NCI-H524 (cell line): ENCODE measurements at regions not wholly inside any gene's neighbourhood (a gene's known extent, or its start where the extent isn't known, plus 50 kb on each side); places are given as distances from the start of the nearest gene placed in this dataset.

ENCODE experiments used
- DNase-seq, 2 experiments: peaks; one replicate each; lab custom pipeline; 2025; lab: John Stamatoyannopoulos, UW

GRCh38 chr2:44825702-44826101, 115.8 kb upstream of the SIX3 start:
- peak in 1 of 2 experiments; percentile 16 for DNase-seq

- DNase-seq: peak; percentile 40 to 72
Observed at GRCh38 chr2:44826601-44827000, 114.9 kb upstream of the SIX3 start.

DNA sequence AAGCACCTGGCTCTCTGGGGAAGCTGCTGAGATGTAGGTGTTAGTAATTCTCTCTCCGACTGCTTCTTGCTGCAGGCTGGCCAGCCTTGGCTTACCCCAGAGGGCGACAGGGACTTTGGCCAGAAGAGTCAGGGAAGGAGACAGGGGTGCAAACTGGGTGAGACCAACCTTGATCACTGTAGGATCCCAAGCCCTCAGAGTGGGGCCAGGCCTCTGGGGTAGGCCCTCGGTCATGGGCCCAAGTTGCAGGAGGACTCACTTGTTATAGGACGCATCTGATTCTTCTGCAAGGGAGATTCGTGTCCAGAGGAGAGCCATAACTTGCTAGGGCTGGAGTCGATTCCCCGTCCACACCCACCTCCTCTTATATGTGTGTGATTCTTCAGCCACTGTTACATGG, 111.7 kb upstream of the SIX3 start:
- no peak for DNase-seq

DNA sequence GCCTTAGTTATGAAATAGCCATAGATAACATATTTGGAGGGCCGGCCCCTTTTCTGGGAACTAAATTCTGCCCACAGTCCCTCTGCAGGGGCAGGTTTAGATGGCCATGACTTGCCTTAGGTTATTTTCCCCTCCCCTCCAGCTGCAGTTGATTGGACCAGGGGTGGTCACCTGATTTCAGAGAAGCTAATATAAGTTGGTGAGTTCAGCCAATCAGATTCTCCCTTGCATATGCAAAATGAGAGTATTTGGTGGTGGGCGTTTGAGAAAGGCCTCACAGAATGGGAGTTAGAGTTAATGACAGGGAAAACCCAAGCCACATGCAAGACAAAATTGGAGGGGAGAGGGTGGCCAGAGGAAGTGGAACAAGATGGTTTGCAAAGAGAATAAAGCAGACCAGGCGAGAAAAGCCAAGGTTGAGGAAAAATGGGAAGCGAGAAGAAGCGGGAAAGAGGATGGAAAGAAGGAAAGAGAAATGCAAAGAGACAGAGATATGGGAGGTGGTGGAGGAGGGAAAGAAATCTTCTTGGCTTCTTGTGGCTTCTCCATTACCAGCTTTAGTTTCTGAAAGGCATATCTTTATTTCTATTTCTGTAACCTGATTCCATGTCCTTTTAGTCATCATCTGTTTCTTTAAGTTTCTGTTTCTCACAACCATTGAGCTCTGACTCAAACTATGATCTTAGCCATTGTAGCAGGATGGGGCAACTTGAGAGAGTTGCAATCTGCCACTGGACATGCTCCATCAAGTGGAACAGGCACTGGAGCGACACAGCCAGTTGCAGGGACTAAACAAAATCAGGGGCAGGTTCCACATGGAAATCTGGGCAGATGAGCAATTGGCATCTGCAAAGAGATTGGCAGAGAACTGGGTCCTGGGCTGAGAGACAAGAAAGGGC, 108.1 kb upstream of the SIX3 start:
- no peak for DNase-seq

DNA sequence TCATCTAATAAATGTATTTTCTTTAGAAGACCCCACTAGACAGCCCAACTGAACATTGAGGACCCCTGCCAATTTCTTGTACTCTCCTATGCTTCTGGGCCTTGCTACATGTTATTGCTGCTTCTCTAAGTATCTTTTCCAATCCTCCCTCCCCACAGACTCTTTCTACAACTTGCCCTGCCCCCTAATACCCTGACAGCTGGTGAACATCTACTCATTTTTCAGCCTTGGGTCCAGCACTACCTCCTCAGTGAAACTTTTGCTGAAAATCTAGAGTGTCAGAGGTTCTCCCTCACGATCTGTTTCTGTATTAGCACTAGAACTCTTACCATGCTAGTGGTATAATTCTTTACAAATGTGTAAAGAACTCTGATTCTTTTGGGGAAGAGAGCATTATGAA, 106.8 kb upstream of the SIX3 start:
- peak in 1 of 2 experiments; percentile 28 for DNase-seq

DNA sequence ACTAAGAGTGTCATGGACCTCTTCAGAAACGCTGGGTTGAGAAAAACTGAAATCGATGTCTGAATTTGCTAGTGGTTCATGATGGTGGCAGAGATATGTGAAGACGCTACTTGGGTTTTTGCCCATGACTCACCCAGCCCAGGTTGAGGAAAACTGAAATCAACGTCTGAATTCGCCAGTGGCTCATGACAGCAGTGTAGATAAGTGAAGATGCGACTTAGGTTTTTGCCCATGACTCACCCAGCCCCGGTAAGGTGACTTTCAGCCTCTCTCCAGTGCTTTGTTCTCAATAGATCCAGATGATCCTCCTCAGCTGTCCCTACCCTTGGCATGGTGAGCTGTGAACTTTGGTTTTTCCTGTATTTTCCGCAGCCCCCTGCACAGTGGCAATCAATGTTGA, 105.3 kb upstream of the SIX3 start:
- DNase-seq: no peak

DNA sequence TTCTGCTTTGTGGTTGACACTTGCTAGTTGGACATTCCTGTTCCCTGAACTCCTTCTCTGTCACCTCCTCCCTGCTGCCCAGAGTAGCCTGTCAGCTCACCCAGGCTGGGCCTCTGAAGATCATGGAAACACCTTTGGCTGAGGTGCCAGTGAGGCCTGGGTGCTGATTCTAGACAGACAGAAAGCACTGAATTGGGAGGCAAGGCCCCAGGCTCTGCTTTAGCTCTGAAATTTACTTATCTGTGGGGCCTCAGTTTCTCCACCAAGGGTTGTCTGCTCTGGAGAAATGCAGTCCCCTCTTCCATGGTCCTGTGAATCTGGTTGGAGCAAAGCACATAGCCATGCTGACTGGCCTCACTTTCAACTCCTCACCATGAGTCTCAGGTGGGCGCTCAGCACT, 104.6 kb upstream of the SIX3 start:
- no peak for DNase-seq

- no peak for DNase-seq
Observed at GRCh38 chr2:44838116-44838790, 103.2 kb upstream of the SIX3 start.

GRCh38 chr2:44839370-44839769, 102.1 kb upstream of the SIX3 start:
- DNase-seq: no peak

GRCh38 chr2:44839771-44840502, 101.6 kb upstream of the SIX3 start:
- DNase-seq: no peak

- no peak for DNase-seq
Observed at GRCh38 chr2:44840503-44840850, 101.0 kb upstream of the SIX3 start.

DNA sequence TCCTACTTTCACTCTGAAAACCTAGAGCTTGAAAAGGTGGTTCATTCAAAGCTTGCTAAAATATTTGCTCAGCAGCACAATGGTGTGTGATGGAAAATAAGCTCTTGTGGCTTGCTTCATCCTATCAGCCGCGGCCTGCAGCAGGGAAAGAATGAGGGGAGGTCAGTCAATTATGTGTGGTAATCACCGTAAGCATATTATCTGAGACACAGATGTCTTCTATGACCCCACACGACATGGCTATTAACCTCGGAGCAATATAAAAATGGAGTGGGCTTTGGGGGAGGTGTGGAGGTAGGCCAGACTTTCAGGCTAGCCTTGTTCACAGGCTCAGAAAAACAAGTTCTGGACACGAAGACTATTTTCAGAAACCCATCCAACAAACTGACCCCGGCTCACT, 98.4 kb upstream of the SIX3 start:
- no peak for DNase-seq

DNA sequence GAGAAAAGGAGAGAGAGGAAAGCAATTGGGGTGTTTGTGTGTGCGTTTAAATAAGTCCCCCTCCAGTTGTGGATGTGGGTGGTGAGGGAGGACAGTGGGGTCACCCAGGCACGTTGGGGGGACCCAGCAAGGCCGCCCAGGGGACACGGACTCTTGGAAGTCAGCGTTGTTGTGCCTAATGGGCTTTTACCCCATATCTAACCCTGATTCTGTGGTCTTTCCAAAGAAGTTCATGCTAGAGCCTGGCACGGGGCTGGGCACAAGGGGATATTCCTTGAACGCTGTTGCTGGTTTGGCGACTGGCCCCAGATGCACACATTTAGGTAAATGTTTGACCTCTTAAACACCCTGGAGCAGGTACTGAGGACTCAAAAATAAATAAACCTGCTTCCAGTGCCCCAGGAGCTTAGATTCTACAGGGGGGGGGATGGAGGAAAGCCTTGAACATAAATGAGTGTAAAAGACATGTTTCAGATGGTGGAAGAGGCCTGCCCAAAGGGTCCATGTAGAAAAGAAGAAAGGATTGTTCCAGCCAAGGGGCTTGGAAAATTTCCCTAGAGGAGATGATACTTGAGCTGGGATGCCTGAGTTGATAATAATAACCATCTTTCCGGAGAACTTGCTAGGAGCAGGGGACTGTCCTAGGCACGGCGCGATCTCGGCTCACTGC, 97.7 kb upstream of the SIX3 start:
- no peak for DNase-seq

DNA sequence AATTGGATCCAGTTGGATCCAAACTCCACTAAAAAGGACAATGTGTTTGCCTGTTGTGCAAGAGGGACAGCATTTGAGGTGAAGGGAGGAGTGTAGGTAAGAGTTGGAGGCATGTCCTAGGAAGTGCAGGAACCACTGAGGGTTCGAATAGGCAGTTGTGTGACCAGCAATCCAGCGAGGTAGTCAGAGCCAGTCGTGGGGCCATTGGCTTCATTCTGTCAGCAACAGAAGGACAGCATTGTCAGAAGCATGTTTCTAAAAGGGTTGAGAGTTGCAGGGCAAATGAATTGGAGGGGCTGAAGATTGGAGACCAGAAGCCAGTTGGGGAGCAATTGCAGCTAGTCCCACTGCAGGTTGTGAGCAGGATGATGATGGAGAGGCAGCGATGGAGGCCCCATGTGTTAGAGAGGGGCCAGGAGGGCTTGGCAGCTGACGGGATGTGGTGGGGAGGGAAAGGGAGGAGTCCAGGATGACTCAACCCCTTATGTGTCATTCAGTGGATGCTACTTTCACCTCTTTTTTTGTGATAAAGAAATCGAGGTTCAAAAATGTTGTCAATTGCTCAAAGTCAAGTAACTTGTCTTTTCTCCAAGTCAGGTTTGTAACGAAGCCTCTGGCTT, 96.7 kb upstream of the SIX3 start:
- DNase-seq: no peak

DNA sequence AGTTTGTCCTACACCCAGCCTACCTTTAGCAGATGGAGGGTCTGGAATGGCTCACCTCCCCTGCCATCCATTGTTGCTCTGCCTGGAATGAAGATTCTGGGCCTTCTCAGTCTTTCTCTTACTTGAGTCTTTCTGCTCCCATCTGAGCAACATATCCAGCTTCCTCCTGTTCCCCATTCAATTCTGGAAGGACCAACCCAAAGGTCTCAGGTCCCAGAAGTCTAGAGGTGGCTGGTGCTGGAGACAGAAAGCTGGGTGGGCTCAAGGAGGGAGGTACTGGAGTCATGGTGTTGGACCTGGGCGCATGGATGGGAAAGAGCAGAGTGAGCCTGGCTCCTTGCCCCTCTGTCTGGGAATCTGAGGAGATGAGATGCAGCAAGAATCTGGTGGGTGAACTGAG, 93.5 kb upstream of the SIX3 start:
- no peak for DNase-seq

GRCh38 chr2:44850016-44850415, 91.5 kb upstream of the SIX3 start:
- DNase-seq: no peak

DNA sequence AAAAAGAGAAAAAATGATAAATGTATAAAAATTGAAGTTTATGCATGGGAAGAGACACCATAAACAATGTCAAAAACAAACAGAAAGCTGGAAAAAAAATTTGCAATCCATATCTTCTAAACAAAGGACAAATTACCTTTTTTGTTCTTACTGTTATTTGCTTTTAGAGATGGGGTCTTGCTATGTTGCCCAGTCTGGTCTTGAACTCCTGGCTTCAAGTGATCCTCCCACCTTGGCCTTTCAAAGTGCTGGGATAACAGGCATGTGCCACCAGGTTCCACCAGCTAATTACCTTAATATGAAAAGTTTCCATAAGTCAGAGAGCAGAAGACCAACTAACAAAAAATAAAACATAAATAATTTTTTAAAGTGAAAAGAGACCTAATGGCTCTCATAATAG, 90.0 kb upstream of the SIX3 start:
- DNase-seq: no peak

- no peak for DNase-seq
Observed at GRCh38 chr2:44852594-44852993, 88.9 kb upstream of the SIX3 start.

DNA sequence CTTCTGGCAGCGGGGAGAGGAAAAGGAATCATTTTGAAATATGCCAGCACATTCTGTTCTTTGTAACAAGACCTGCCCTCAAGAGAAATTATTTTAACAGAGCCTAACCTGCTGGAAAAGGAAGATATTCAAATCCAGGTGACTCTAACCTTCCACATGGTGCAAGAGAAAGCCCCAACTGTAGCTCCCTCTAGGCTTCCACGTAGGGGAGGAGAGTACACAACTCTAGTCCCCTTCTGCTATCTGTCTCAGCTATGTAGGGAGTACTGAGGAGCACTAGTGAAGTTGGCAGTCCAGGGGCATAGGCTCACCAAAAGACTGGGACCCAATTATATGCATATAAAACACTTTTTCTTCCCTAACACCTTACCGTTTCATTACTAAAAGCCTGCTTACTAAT, 82.2 kb upstream of the SIX3 start:
- DNase-seq: no peak

DNA sequence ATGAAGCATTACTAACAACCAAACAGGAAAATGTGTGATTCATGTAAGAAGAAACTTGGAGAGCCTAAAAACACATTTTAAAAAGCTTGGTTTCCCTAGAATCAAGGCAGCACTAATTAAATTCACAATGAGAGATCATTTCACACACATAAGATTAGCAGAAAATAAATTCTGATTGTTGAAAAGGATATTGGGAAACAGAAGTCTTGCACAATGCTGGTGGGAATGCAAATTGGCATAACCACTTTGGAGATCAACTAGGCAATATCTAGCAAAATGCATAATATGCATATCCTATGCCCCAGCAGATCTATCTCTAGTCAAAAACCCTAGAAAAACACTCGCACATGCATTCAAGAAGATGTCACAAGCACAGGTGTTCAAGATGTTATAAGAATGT, 75.3 kb upstream of the SIX3 start:
- no peak for DNase-seq

DNA sequence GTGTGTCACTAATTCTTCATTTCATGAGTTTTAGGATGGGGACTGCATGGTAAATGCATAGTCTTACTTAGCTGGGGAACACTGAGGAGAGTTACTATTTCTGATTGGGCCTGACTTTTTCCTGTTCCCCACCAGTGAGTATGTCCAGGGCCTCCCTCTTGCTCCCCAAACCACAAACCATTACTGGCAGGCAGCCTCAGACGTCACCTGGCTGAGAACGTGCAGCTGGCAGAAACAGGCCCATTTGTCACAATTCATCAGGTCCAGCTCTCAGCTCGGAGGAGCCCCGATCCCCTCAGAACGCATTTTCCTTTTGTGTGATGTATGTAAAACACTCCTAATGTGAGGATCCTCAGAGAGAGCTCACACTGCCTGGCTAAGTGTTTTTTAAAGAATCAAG, 71.7 kb upstream of the SIX3 start:
- DNase-seq: no peak

DNA sequence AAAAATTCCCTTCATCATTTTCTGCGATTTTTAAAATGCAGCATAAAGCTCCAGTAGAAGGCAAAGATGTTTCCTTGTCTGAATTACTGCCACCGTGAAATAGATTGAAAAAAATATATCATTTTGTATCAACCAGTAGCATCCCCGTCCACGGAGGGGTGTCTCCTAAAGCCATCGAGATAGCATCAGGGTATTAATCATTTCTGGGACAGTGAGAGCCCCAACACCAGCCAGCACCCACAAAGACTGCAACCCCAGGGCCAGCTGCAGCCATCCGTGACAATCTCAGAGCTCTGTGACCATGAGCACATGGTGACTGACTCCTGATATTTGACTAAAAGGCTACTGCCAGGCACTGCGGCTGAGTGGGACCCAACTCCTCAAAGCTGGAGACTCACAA, 64.1 kb upstream of the SIX3 start:
- DNase-seq: no peak
